OCI-LY3 (cell line): ENCODE measurements at regions not wholly inside any gene's neighbourhood (a gene's known extent, or its start where the extent isn't known, plus 50 kb on each side); places are given as distances from the start of the nearest gene placed in this dataset.

Experiments used
- EZH2phosphoT487 ChIP-seq: fragments of 200-600 bp; shearing (Covaris generic); IDR thresholded peaks from 2 replicates; pipeline ENCODE4 v1.6.1; 2018; ENCODE audit warnings: antibody characterized with exemption, mixed run types, low read depth
- TF ChIP-seq, protein P1 (sequence below): fragments of 200-600, 300-600 bp; sonication (generic); IDR thresholded peaks from 2 replicates; pipeline ENCODE4 v1.5.1; 2014; ENCODE audit warnings: antibody characterized with exemption, low read length, low read depth

DNA sequence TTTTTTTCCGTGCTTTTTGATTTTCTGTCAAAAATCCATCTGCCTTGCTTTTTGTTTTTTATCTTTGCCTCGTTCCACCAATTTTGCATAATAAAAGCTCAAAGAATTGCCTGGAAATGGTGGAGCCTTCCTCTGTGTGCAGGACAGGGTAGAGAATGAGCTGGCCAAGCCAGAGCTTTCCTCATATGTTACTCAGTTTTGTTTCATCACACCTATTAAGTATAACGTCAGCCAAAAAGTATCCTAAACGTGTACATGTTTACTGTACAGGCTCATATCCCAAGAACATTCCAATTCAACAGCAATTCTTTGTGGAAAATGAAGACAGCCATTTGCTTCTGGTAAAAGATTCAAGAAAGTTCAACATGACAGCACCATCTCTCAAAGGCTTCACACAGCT is 191.2 kb upstream of the LMNTD1 start:
- TF ChIP-seq, protein P1, sequence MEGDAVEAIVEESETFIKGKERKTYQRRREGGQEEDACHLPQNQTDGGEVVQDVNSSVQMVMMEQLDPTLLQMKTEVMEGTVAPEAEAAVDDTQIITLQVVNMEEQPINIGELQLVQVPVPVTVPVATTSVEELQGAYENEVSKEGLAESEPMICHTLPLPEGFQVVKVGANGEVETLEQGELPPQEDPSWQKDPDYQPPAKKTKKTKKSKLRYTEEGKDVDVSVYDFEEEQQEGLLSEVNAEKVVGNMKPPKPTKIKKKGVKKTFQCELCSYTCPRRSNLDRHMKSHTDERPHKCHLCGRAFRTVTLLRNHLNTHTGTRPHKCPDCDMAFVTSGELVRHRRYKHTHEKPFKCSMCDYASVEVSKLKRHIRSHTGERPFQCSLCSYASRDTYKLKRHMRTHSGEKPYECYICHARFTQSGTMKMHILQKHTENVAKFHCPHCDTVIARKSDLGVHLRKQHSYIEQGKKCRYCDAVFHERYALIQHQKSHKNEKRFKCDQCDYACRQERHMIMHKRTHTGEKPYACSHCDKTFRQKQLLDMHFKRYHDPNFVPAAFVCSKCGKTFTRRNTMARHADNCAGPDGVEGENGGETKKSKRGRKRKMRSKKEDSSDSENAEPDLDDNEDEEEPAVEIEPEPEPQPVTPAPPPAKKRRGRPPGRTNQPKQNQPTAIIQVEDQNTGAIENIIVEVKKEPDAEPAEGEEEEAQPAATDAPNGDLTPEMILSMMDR = no peak
- TF ChIP-seq EZH2phosphoT487 = no peak
